ENCODE measurements at regions not wholly inside any gene's neighbourhood (a gene's known extent, or its start where the extent isn't known, plus 50 kb on each side); places are given as distances from the start of the nearest gene placed in this dataset.

- Histone ChIP-seq H3K4me1 (peaks cover 0 to 10% (median 1%) of the 10 kb centered on the region in 4 donors), H3K4me3 (no peak overlapping the region), H3K27me3 (no peaks in the 10 kb centered on the region), H3K27ac (no peak overlapping the region), H3K9me3 (no peaks in the 10 kb centered on the region), H3K36me3 (no peaks in the 10 kb centered on the region)
- no peak for DNase-seq
- TF ChIP-seq CTCF (IDR thresholded peaks at IDR 0.05) = no peak
- intact Hi-C loops (cut with DNase I; ENCODE audit: low total_unique reads) = no loop called here
Observed at GRCh38 chr6:19782588-19782987, 54.6 kb upstream of the ID4 start.

Measured in tibial artery (tissue), 4 donors.